Adrenal gland (tissue), 9 donors: ENCODE measurements at regions not wholly inside any gene's neighbourhood (a gene's known extent, or its start where the extent isn't known, plus 50 kb on each side); places are given as distances from the start of the nearest gene placed in this dataset.

Experiments
- DNase-seq, 7 donors: peaks; one replicate each; pipeline ENCODE4 v3.0.0-alpha.2; 2019 to 2020
- H3K27ac ChIP-seq, 5 donors: fragments of 200-600 bp; sonication (generic) in 4 of 5; 1 replicate in 3 of 5; 2 replicates in 2 of 5; pipeline versions ENCODE4 v1.5.1 to v1.8.0; 2016 to 2020; ENCODE audit warnings: mild to moderate bottlenecking in 1 of 5
- H3K27me3 ChIP-seq: fragments of 200-600 bp; 2 replicates; pipeline ENCODE4 v1.8.0; 2021
- H3K36me3 ChIP-seq, 2 donors: fragments of 200-600 bp; replicated peaks in 1 of 2; 1 replicate in 1 of 2; 2 replicates in 1 of 2; pipeline versions ENCODE4 v1.5.1 to v1.8.0; 2018 to 2022
- H3K4me1 ChIP-seq, 2 donors: fragments of 200-600 bp; replicated peaks in 1 of 2; 1 replicate in 1 of 2; 2 replicates in 1 of 2; pipeline versions ENCODE4 v1.5.1 to v1.8.0; 2018 to 2021
- H3K4me3 ChIP-seq, 4 donors: fragments of 200-600 bp; sonication (generic) in 3 of 4; one replicate each; pipeline ENCODE4 v1.5.1; 2016 to 2018
- H3K9me3 ChIP-seq, 3 donors: fragments of 200-600 bp; sonication (generic) in 1 of 3; replicated peaks in 1 of 3; 1 replicate in 2 of 3; 2 replicates in 1 of 3; pipeline versions ENCODE4 v1.5.1 to v1.8.0; 2016 to 2021
- CTCF ChIP-seq, 6 experiments: fragments of 450-650 bp in 4 of 6; fragments of 200-600 bp in 2 of 6; sonication (generic) in 1 of 6; IDR thresholded peaks; 1 replicate in 5 of 6; 2 replicates in 1 of 6; pipeline versions ENCODE4 v1.5.1 to v1.8.0; 2016 to 2021; ENCODE audit warnings: antibody characterized with exemption in 6 of 6, mild to moderate bottlenecking in 2 of 6, moderate library complexity in 1 of 6
- POLR2A ChIP-seq, 2 donors: fragments of 450-650 bp; IDR thresholded peaks; one replicate each; pipeline ENCODE4 v1.6.1; 2017; ENCODE audit warnings: antibody characterized with exemption in 2 of 2, mild to moderate bottlenecking in 2 of 2, moderate library complexity in 1 of 2
- WGBS, 4 donors: extraction: QIAGEN DNeasy Blood & Tissue Kit in 2 of 4; methylation state at CpG; one replicate each; pipeline versions ENCODE4 v1.1.5 to v1.1.7; 2013 to 2017; 5-methylcytosine and 5-hydroxymethylcytosine counted together
- intact Hi-C, 2 donors: fragments of 100-400 bp; cut with DNase I; formaldehyde crosslinking; loops; one replicate each; pipeline versions ENCODE4 v1.14.1 to v1.15.0; 2022 to 2023
- donor health status: healthy with polysubstance abuse.
- donor health status: Bipolar disorder and iron deficiency.
- donor health status: DM: yes; HTN: yes; CAD: no.
- donor health status: DM: no; HTN: no; CAD: no.
- donor health status: DM: no; HTN: no; CAD: no.

GRCh38 chr5:27821681-27822080 is 783.3 kb upstream of the CDH9 start:
- intact Hi-C loops: no loop called here
- 31 to 38% (median 35%) methylated on average over 2 of the region's 2 CpGs for WGBS, 4 donors
- TF ChIP-seq CTCF (IDR thresholded peaks at IDR 0.05): no peak
- no peak for TF ChIP-seq POLR2A (IDR thresholded peaks at IDR 0.05)
- Histone ChIP-seq H3K4me1 (no peaks in the 10 kb centered on the region), H3K27ac (no peak overlapping the region), H3K36me3 (no peaks in the 10 kb centered on the region), H3K27me3 (no peaks in the 10 kb centered on the region), H3K9me3 (no peaks in the 10 kb centered on the region), H3K4me3 (no peak overlapping the region)
- no peak for DNase-seq

- intact Hi-C loops: no loop called here
- no peak for DNase-seq
- TF ChIP-seq CTCF (IDR thresholded peaks at IDR 0.05): no peak
- TF ChIP-seq POLR2A (IDR thresholded peaks at IDR 0.05): no peak
- WGBS, 4 donors: 63 to 85% (median 73%) methylated on average over 1 of the region's 1 CpG
- H3K4me3 ChIP-seq: no peak overlapping the region
- no peaks in the 10 kb centered on the region for H3K27me3 ChIP-seq
- H3K27ac ChIP-seq: no peak overlapping the region
- no peaks in the 10 kb centered on the region for H3K4me1 ChIP-seq
- no peaks in the 10 kb centered on the region for H3K36me3 ChIP-seq
- no peaks in the 10 kb centered on the region for H3K9me3 ChIP-seq
Observed at GRCh38 chr5:27818888-27819287, 780.5 kb upstream of the CDH9 start.

GRCh38 chr5:27814983-27815382 is 776.6 kb upstream of the CDH9 start:
- Histone ChIP-seq H3K9me3 (no peaks in the 10 kb centered on the region), H3K27me3 (no peaks in the 10 kb centered on the region), H3K36me3 (no peaks in the 10 kb centered on the region), H3K4me1 (no peaks in the 10 kb centered on the region), H3K27ac (no peak overlapping the region), H3K4me3 (no peak overlapping the region)
- DNase-seq: no peak
- TF ChIP-seq CTCF (IDR thresholded peaks at IDR 0.05): no peak
- intact Hi-C loops: no loop called here
- 0 to 3% (median 0%) methylated on average over 1 of the region's 1 CpG for WGBS, 4 donors

GRCh38 chr5:27814286-27814685 is 775.9 kb upstream of the CDH9 start:
- intact Hi-C loops: no loop called here
- WGBS, 4 donors: 60 to 78% (median 71%) methylated on average over 1 of the region's 1 CpG
- H3K4me1 ChIP-seq: no peaks in the 10 kb centered on the region

More at GRCh38 chr5:27814286-27814685, 775.9 kb upstream of the CDH9 start:
- DNase-seq: no peak
- Histone ChIP-seq H3K27ac (no peak overlapping the region), H3K9me3 (no peaks in the 10 kb centered on the region), H3K4me3 (no peak overlapping the region), H3K36me3 (no peaks in the 10 kb centered on the region), H3K27me3 (no peaks in the 10 kb centered on the region)
- TF ChIP-seq CTCF (IDR thresholded peaks at IDR 0.05): no peak
- no peak for TF ChIP-seq POLR2A (IDR thresholded peaks at IDR 0.05)
